Vagina (tissue), 2 donors: ENCODE measurements at regions not wholly inside any gene's neighbourhood (a gene's known extent, or its start where the extent isn't known, plus 50 kb on each side); places are given as distances from the start of the nearest gene placed in this dataset.

Source experiments
- DNase-seq, 2 donors: peaks; one replicate each; pipeline ENCODE4 v3.0.0-alpha.2; 2017; ENCODE audit errors: extremely low spot score in 2 of 2
- H3K27ac ChIP-seq: fragments of 200-600 bp; sonication (generic); one replicate; pipeline ENCODE4 v1.5.1; 2019
- H3K27me3 ChIP-seq: fragments of 200-600 bp; sonication (generic); one replicate; pipeline ENCODE4 v1.5.1; 2019
- H3K36me3 ChIP-seq, 2 donors: fragments of 200-600 bp; sonication (generic); one replicate each; pipeline ENCODE4 v1.5.1; 2017 to 2019
- H3K4me1 ChIP-seq: fragments of 200-600 bp; sonication (generic); one replicate; pipeline ENCODE4 v1.5.1; 2019
- H3K4me3 ChIP-seq, 2 donors: fragments of 200-600 bp; sonication (generic); 1 replicate in 1 of 2; 2 replicates in 1 of 2; pipeline ENCODE4 v1.5.1; 2016 to 2019
- H3K9me3 ChIP-seq: fragments of 200-600 bp; sonication (generic); one replicate; pipeline ENCODE4 v1.5.1; 2019
- POLR2A ChIP-seq, 2 donors: fragments of 450-650 bp; IDR thresholded peaks; one replicate each; pipeline ENCODE4 v1.6.1; 2017; ENCODE audit warnings: antibody characterized with exemption in 2 of 2, mild to moderate bottlenecking in 2 of 2, moderate library complexity in 2 of 2
- POLR2AphosphoS5 ChIP-seq, 2 donors: sonication (generic); formaldehyde crosslinking; IDR thresholded peaks; one replicate each; pipeline ENCODE4 v1.9.0; 2017; ENCODE audit warnings: antibody characterized with exemption in 2 of 2, mild to moderate bottlenecking in 2 of 2, low read depth in 1 of 2; ENCODE audit not compliant: insufficient read depth in 1 of 2
- intact Hi-C: fragments of 100-400 bp; cut with DNase I; formaldehyde crosslinking; loops from one replicate; pipeline ENCODE4 v1.15.1; 2023
- TF ChIP-seq, protein P1 (sequence below), 3 experiments: fragments of 450-650 bp in 2 of 3; fragments of 200-600 bp in 1 of 3; sonication (generic) in 1 of 3; IDR thresholded peaks; one replicate each; pipeline ENCODE4 v1.5.1; 2017 to 2019; ENCODE audit warnings: antibody characterized with exemption in 3 of 3, mild to moderate bottlenecking in 2 of 3, moderate library complexity in 2 of 3

DNA sequence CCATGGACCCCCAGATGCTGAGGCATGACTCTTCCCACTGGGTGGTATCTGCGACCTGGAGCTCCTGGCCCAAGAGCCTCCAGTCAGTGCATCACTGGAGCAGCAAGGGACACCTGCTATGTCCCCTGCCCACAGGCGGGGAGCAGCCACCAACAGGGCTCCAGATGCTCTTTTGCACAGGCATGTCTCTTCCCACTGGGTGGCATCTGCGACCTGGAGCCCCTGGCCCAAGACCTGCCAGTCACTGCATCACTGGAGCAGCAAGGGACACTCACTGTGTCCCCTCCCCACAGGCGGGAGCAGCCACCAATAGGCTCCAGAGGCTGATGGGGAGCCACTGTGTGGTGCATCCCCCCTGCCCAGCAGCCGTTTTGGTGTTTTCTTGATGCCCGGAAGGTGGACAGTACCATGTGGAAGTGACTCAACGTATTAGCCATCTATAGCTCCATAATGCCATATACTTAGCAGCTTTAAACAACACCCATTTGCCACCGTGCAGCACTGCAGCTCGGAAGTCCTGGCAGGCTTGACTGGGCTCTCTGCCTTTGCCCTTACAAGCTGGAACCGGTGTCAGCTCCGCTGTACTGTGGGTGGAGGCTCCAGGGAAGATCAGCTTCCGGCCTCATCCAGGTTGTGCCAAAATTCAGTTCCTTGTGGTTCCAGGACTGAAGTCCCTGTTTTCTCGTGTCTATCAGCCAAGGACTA is 124.9 kb upstream of the CST7 start:
- Histone ChIP-seq H3K27me3 (no peaks in the 10 kb centered on the region), H3K36me3 (no peaks in the 10 kb centered on the region), H3K4me1 (no peaks in the 10 kb centered on the region), H3K4me3 (no peak overlapping the region), H3K9me3 (no peaks in the 10 kb centered on the region), H3K27ac (no peak overlapping the region)
- TF ChIP-seq, protein P1, sequence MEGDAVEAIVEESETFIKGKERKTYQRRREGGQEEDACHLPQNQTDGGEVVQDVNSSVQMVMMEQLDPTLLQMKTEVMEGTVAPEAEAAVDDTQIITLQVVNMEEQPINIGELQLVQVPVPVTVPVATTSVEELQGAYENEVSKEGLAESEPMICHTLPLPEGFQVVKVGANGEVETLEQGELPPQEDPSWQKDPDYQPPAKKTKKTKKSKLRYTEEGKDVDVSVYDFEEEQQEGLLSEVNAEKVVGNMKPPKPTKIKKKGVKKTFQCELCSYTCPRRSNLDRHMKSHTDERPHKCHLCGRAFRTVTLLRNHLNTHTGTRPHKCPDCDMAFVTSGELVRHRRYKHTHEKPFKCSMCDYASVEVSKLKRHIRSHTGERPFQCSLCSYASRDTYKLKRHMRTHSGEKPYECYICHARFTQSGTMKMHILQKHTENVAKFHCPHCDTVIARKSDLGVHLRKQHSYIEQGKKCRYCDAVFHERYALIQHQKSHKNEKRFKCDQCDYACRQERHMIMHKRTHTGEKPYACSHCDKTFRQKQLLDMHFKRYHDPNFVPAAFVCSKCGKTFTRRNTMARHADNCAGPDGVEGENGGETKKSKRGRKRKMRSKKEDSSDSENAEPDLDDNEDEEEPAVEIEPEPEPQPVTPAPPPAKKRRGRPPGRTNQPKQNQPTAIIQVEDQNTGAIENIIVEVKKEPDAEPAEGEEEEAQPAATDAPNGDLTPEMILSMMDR (IDR thresholded peaks at IDR 0.05), result no peak
- TF ChIP-seq POLR2AphosphoS5 (IDR thresholded peaks at IDR 0.05; ENCODE audit: insufficient read depth in 1 of 2, low read depth in 1 of 2) (no peak), POLR2A (IDR thresholded peaks at IDR 0.05) (no peak)
- intact Hi-C loops, result no loop called here
- DNase-seq, result no peak

DNA sequence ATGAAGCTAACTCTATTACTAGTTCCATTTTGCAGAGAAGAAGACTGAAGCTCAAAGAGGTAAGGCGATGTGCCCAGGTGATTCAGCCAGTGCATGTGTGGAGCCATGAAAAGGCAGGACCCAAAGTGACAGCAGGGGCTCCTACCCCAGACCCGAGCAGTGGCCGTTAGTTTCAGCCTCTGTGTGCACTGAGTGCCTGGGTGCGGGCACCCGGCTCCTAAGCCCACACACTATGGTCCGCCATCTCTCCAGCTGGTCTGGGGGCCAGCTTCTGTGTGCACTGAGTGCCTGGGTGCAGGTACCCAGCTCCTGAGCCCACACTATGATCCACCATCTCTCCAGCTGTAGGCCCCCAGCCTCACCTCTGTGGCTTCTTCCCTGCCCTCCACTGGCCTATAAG is 123.5 kb upstream of the CST7 start:
- no peaks in the 10 kb centered on the region for H3K4me1 ChIP-seq
- H3K36me3 ChIP-seq, result no peaks in the 10 kb centered on the region
- H3K9me3 ChIP-seq, result no peaks in the 10 kb centered on the region
- no peak overlapping the region for H3K27ac ChIP-seq
- no peaks in the 10 kb centered on the region for H3K27me3 ChIP-seq
- no peak for TF ChIP-seq POLR2AphosphoS5 (IDR thresholded peaks at IDR 0.05; ENCODE audit: insufficient read depth in 1 of 2, low read depth in 1 of 2)
- no peak for TF ChIP-seq POLR2A (IDR thresholded peaks at IDR 0.05)
- TF ChIP-seq, protein P1 (IDR thresholded peaks at IDR 0.05), result no peak
- intact Hi-C loops, result no loop called here
- no peak for DNase-seq
- no peak overlapping the region for H3K4me3 ChIP-seq

DNA sequence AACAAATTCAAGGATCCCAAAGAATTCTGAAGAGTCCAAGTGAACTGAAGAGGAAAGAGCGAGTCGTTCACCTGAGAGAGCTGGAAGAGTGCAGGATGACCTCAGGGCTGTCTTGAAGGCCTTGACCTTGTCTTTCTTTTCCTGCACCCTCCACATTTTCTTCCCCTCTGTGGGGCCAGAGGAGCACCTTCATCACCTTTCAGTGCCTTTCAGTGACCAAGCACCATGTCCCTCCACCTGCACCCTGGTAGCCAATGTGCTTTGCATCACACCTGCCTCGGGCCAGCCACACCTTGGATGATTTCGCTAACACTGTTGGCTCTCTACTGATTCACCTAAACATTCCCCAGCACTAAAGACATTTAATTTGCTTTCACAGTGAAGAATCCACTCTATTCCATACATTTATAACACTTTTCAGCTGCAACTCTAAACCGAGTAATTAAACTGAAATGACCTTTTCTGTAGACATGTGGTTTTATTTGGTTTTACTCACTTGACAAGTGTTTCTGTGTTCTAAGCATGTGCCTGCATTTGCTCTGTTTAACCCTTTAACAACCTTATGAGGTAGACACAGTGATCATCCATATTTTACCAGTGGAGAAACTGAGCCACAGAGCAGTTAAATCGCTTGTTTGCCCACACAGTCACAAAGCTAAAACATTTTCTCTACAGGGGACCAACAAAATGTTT is 121.3 kb upstream of the CST7 start:
- TF ChIP-seq, protein P1 (IDR thresholded peaks at IDR 0.05), result no peak
- no peak for TF ChIP-seq POLR2AphosphoS5 (IDR thresholded peaks at IDR 0.05; ENCODE audit: insufficient read depth in 1 of 2, low read depth in 1 of 2)
- TF ChIP-seq POLR2A (IDR thresholded peaks at IDR 0.05), result no peak
- Histone ChIP-seq H3K27me3 (no peaks in the 10 kb centered on the region), H3K4me3 (no peak overlapping the region), H3K36me3 (no peaks in the 10 kb centered on the region), H3K4me1 (no peaks in the 10 kb centered on the region), H3K9me3 (peaks cover 4% of the 10 kb centered on the region), H3K27ac (no peak overlapping the region)
- intact Hi-C loops, result no loop called here
- peak in 1 of 2 donors; percentile 58 for DNase-seq

DNA sequence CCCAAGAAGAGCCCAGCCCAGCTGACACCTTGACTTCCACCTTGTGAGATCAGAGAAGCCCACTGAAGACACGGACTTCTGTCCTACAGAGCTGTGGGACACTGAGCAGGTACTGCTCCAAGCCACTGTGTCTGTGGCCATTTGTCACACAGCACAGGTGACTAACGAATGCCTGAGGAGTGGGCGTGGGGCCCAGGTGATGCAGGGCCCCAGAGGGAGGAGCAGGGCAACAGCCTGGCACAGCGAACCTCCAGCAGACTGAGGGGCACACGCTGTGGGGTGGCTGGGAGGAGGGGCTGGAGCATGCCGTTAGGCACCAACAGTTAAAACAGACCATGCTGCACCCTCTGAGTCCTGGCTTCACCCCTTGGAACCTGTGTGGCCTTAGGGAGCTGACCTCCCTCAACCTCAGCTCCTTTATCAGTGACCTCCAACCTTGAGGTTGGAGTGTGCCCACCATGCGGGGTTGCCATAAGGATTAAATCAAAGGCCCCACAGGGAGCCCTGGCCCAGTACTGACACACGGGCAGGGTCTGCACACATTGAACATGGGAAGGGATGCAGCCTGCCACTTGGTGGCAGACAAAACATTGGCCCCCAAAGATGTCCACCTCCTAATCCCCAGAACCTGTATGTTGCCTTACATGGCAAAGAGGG is 119.9 kb upstream of the CST7 start:
- intact Hi-C loops, result no loop called here
- TF ChIP-seq POLR2A (IDR thresholded peaks at IDR 0.05) (no peak), POLR2AphosphoS5 (IDR thresholded peaks at IDR 0.05; ENCODE audit: insufficient read depth in 1 of 2, low read depth in 1 of 2) (no peak)
- TF ChIP-seq, protein P1 (IDR thresholded peaks at IDR 0.05), result no peak
- H3K27me3 ChIP-seq, result no peaks in the 10 kb centered on the region
- H3K27ac ChIP-seq, result no peak overlapping the region
- peaks cover 4% of the 10 kb centered on the region for H3K9me3 ChIP-seq
- no peaks in the 10 kb centered on the region for H3K36me3 ChIP-seq
- H3K4me3 ChIP-seq, result no peak overlapping the region
- H3K4me1 ChIP-seq, result no peaks in the 10 kb centered on the region
- peak in 1 of 2 donors; percentile 77 for DNase-seq
